ENCODE measurements at regions not wholly inside any gene's neighbourhood (a gene's known extent, or its start where the extent isn't known, plus 50 kb on each side); places are given as distances from the start of the nearest gene placed in this dataset.

DNA sequence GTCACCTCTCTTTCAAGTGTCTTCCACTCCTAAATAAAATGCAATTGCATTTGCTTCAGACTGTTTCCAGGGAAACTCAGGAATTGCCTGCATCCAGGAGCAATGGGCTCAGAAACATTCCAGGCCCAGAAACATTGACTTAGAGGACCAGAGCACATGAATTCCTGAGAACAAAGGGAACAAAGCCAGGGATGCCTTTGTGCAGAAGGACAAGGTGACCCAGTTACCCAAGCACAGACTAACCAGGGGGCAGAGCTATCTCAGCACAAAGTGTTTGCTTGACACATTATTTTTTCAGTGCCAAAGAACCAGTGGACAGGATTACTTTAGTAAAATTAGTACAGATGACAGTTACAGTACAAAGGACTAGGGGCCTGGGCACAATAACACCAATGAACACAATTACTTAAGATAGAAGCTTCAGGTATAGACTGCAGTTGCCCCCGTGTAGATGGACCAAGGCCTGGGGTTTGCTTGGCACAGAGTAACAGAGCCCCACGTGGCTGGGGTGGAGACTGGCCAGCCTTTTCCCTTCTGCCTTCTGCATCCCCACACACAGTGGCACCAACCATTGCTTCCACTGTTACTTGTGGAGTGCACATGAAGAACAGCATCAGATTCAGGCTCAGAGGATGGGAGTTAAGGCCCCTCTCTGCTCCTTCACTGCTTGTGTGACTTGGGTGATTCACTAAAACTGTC lies 500.8 kb downstream of the INSC start:
- Histone ChIP-seq H3K4me2 (ENCODE audit: low read depth, low read length) (no peak overlapping the region), H2AFZ (ENCODE audit: low read length) (no peak overlapping the region), H3K79me2 (ENCODE audit: insufficient read depth, low read length) (no peaks in the 10 kb centered on the region), H3K27ac (ENCODE audit: extremely low read length, insufficient read depth, low read length) (no peak overlapping the region), H3K4me1 (ENCODE audit: insufficient read depth, low read length) (peaks cover 14% of the 10 kb centered on the region), H3K4me3 (replicated peaks in 1 of 3; ENCODE audit: insufficient read depth in 1 of 3, low read depth in 2 of 3, low read length in 3 of 3) (no peak overlapping the region), H3K9ac (ENCODE audit: insufficient read depth, low read depth, low read length) (no peak overlapping the region), H3K9me3 (ENCODE audit: low read length) (no peaks in the 10 kb centered on the region), H3K27me3 (ENCODE audit: control insufficient read depth in 1 of 2, insufficient read depth in 2 of 2, low read length in 2 of 2) (no peaks in the 10 kb centered on the region), H3K36me3 (replicated peaks in 1 of 2; ENCODE audit: control insufficient read depth in 1 of 2, insufficient read depth in 2 of 2, low read length in 2 of 2) (no peaks in the 10 kb centered on the region), H4K20me1 (ENCODE audit: insufficient read depth, low read length) (no peaks in the 10 kb centered on the region)
- no peak for ATAC-seq
- DNase-seq (ENCODE audit: low spot score): no peak
- BruUV-seq (replicated peaks): no TSS peak
- TF ChIP-seq POGK (CRISPR knock-in tag; conservative IDR thresholded peaks at IDR 0.05): no peak
- TF ChIP-seq RNF2 (conservative IDR thresholded peaks at IDR 0.05; ENCODE audit: low read depth): no peak
- no peak for TF ChIP-seq JUND (CRISPR knock-in tag; IDR thresholded peaks at IDR 0.05)
- TF ChIP-seq GFI1 (CRISPR knock-in tag; IDR thresholded peaks at IDR 0.05; ENCODE audit: borderline replicate concordance): no peak
- no peak for TF ChIP-seq YEATS4 (CRISPR knock-in tag; IDR thresholded peaks at IDR 0.05; ENCODE audit: borderline replicate concordance)
- TF ChIP-seq ATM (IDR thresholded peaks at IDR 0.05; ENCODE audit: borderline replicate concordance): no peak
- TF ChIP-seq PPARG (CRISPR knock-in tag; conservative IDR thresholded peaks at IDR 0.05): no peak
- TF ChIP-seq, protein P1, sequence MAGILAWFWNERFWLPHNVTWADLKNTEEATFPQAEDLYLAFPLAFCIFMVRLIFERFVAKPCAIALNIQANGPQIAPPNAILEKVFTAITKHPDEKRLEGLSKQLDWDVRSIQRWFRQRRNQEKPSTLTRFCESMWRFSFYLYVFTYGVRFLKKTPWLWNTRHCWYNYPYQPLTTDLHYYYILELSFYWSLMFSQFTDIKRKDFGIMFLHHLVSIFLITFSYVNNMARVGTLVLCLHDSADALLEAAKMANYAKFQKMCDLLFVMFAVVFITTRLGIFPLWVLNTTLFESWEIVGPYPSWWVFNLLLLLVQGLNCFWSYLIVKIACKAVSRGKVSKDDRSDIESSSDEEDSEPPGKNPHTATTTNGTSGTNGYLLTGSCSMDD (CRISPR knock-in tag; IDR thresholded peaks at IDR 0.05): no peak
- no peak for TF ChIP-seq GPN1 (CRISPR knock-in tag; IDR thresholded peaks at IDR 0.05; ENCODE audit: borderline replicate concordance)
- no peak for TF ChIP-seq POGZ (CRISPR knock-in tag; IDR thresholded peaks at IDR 0.05)
- no peak for TF ChIP-seq NFATC3 (CRISPR knock-in tag; IDR thresholded peaks at IDR 0.05)
- TF ChIP-seq, protein P2, sequence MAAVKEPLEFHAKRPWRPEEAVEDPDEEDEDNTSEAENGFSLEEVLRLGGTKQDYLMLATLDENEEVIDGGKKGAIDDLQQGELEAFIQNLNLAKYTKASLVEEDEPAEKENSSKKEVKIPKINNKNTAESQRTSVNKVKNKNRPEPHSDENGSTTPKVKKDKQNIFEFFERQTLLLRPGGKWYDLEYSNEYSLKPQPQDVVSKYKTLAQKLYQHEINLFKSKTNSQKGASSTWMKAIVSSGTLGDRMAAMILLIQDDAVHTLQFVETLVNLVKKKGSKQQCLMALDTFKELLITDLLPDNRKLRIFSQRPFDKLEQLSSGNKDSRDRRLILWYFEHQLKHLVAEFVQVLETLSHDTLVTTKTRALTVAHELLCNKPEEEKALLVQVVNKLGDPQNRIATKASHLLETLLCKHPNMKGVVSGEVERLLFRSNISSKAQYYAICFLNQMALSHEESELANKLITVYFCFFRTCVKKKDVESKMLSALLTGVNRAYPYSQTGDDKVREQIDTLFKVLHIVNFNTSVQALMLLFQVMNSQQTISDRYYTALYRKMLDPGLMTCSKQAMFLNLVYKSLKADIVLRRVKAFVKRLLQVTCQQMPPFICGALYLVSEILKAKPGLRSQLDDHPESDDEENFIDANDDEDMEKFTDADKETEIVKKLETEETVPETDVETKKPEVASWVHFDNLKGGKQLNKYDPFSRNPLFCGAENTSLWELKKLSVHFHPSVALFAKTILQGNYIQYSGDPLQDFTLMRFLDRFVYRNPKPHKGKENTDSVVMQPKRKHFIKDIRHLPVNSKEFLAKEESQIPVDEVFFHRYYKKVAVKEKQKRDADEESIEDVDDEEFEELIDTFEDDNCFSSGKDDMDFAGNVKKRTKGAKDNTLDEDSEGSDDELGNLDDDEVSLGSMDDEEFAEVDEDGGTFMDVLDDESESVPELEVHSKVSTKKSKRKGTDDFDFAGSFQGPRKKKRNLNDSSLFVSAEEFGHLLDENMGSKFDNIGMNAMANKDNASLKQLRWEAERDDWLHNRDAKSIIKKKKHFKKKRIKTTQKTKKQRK (IDR thresholded peaks at IDR 0.05; ENCODE audit: low read length): no peak
- no peak for TF ChIP-seq REL (CRISPR knock-in tag; conservative IDR thresholded peaks at IDR 0.05)
- intact Hi-C loops (cut with micrococcal nuclease; ENCODE audit: unreplicated experiment) (no loop called here), in situ Hi-C loops (cut with HindIII; ENCODE audit: extremely low pct_ligation_motif_present, low pct_unique_long_range_greater_than_20kb) (no loop called here)
- FAIRE-seq: no peak
- CTCF ChIA-PET (ENCODE audit: low intra/inter-chr PET ratio, low total read pairs): no interaction called here
- POLR2A ChIA-PET: no interaction called here
- 0% methylated on average over 2 of the region's 2 CpGs for WGBS (ENCODE audit: low lambda C conversion rate)
